ENCODE measurements at regions not wholly inside any gene's neighbourhood (a gene's known extent, or its start where the extent isn't known, plus 50 kb on each side); places are given as distances from the start of the nearest gene placed in this dataset.

DNA sequence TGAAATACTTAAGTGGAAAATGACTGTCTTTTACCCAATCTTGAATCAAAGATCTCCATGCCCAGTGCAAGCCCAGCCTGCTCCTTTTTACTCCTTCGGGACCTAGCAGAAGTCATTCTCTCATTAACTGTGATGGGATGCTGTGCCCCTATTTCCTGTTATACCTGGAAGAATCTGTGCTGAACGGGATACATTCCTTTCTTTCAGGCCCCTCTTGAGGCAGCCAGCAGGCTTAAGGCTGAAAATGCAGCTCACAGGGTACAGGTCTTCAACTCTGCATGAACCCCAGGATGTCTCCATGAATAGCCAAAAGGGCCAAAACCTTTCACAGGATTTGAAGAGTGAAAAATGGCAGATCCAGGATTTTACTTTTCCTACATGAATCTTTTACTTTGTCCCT, 784.8 kb upstream of the KLHL29 start:
- H3K9me3 ChIP-seq (ENCODE audit: control insufficient read depth, insufficient read depth, low read length) = no peaks in the 10 kb centered on the region
- H3K4me3 ChIP-seq (ENCODE audit: low read length) = no peak overlapping the region
- no peaks in the 10 kb centered on the region for H3K79me2 ChIP-seq (ENCODE audit: control insufficient read depth, low read length)
- no peaks in the 10 kb centered on the region for H3K27me3 ChIP-seq (ENCODE audit: control insufficient read depth, low read length)
- H3K36me3 ChIP-seq (ENCODE audit: control insufficient read depth, low read length) = no peaks in the 10 kb centered on the region
- H3K27ac ChIP-seq (ENCODE audit: low read depth, low read length) = no peak overlapping the region
- H3K9me2 ChIP-seq (replicated peaks; ENCODE audit: control insufficient read depth, low read length) = no peaks in the 10 kb centered on the region
- H3F3A ChIP-seq (ENCODE audit: control insufficient read depth, insufficient read depth) = no peaks in the 10 kb centered on the region
- no peak overlapping the region for H3K4me2 ChIP-seq (ENCODE audit: low read length)
- no peaks in the 10 kb centered on the region for H4K20me1 ChIP-seq (ENCODE audit: control insufficient read depth, insufficient read depth, low read depth, low read length)
- no peak for TF ChIP-seq CTCF (IDR thresholded peaks at IDR 0.05; ENCODE audit: low read depth, low read length, poor library complexity, severe bottlenecking)
- TF ChIP-seq EZH2phosphoT487 (IDR thresholded peaks at IDR 0.05; ENCODE audit: borderline replicate concordance, low read length) = no peak
- H3K4me1 ChIP-seq (ENCODE audit: control insufficient read depth, low read length) = no peaks in the 10 kb centered on the region

DNA sequence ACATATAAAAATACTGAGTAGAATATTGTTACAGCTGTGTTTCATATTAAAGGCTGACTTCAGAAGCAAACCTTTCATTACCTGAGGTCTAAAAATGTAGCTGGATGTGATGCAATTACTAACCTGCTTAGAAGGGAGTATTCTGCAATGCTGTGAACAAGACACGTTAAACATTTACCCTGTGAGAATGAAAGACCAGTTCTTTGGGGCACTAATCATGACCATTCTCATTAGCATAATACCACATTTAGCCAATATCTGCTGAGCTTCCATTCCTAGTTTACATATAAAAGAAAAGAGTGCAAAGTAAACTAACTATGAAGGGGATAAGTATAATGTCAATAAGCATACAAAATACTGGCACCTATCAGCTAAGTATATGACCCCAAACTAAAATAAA, 784.0 kb upstream of the KLHL29 start:
- TF ChIP-seq EZH2phosphoT487 (IDR thresholded peaks at IDR 0.05; ENCODE audit: borderline replicate concordance, low read length) (no peak), CTCF (IDR thresholded peaks at IDR 0.05; ENCODE audit: low read depth, low read length, poor library complexity, severe bottlenecking) (no peak)
- Histone ChIP-seq H3K9me2 (replicated peaks; ENCODE audit: control insufficient read depth, low read length) (no peaks in the 10 kb centered on the region), H3K27ac (ENCODE audit: low read depth, low read length) (no peak overlapping the region), H3K4me1 (ENCODE audit: control insufficient read depth, low read length) (no peaks in the 10 kb centered on the region), H3F3A (ENCODE audit: control insufficient read depth, insufficient read depth) (no peaks in the 10 kb centered on the region), H3K36me3 (ENCODE audit: control insufficient read depth, low read length) (no peaks in the 10 kb centered on the region), H3K4me2 (ENCODE audit: low read length) (no peak overlapping the region), H3K79me2 (ENCODE audit: control insufficient read depth, low read length) (no peaks in the 10 kb centered on the region), H3K9me3 (ENCODE audit: control insufficient read depth, insufficient read depth, low read length) (no peaks in the 10 kb centered on the region), H3K4me3 (ENCODE audit: low read length) (no peak overlapping the region), H3K27me3 (ENCODE audit: control insufficient read depth, low read length) (no peaks in the 10 kb centered on the region), H4K20me1 (ENCODE audit: control insufficient read depth, insufficient read depth, low read depth, low read length) (no peaks in the 10 kb centered on the region)

DNA sequence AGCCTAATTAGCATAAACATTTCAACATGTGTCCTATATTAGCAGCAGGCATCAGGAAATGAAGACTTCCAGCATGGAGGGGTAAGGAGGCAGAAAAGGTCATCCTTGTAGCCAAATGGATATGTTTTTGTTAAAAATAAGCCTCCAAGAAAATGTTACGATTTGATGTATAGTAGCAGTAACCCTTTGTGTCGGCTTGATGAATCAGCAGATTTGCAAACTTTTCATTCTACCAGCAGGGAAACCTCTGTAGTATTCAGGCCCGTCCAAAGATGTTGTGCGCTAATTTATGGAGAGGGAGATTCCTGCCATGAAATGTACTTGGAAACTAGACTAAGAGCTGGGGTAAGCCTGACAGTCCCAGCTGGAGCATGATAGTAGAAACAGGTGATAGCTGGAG, 780.8 kb upstream of the KLHL29 start:
- Histone ChIP-seq H3K4me2 (ENCODE audit: low read length) (no peak overlapping the region), H3K27ac (ENCODE audit: low read depth, low read length) (no peak overlapping the region), H3K9me3 (ENCODE audit: control insufficient read depth, insufficient read depth, low read length) (no peaks in the 10 kb centered on the region), H3K4me3 (ENCODE audit: low read length) (no peak overlapping the region), H4K20me1 (ENCODE audit: control insufficient read depth, insufficient read depth, low read depth, low read length) (no peaks in the 10 kb centered on the region), H3F3A (ENCODE audit: control insufficient read depth, insufficient read depth) (no peaks in the 10 kb centered on the region), H3K4me1 (ENCODE audit: control insufficient read depth, low read length) (no peaks in the 10 kb centered on the region), H3K36me3 (ENCODE audit: control insufficient read depth, low read length) (no peaks in the 10 kb centered on the region), H3K27me3 (ENCODE audit: control insufficient read depth, low read length) (no peaks in the 10 kb centered on the region), H3K79me2 (ENCODE audit: control insufficient read depth, low read length) (no peaks in the 10 kb centered on the region), H3K9me2 (replicated peaks; ENCODE audit: control insufficient read depth, low read length) (no peaks in the 10 kb centered on the region)
- TF ChIP-seq CTCF (IDR thresholded peaks at IDR 0.05; ENCODE audit: low read depth, low read length, poor library complexity, severe bottlenecking) (no peak), EZH2phosphoT487 (IDR thresholded peaks at IDR 0.05; ENCODE audit: borderline replicate concordance, low read length) (no peak)

DNA sequence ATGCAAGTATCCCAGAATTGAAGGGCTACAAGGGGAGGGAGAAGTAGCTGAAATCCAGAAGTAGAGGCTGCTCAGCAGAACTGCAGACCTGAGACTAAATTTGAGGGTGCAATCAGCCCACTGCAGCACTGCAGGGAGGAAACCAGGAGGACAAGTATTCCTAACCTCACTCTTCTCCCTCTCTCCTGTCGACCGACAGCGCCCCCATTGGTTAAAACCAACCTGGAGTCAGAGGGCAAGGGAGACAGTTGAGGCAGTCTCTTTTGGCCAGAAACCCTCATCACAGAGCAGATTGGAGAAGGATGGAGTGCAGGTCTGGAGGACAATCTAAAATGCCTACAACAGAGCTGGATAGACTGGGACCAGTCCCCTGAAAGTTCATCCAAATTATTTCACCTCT, 768.9 kb upstream of the KLHL29 start:
- TF ChIP-seq CTCF (IDR thresholded peaks at IDR 0.05; ENCODE audit: low read depth, low read length, poor library complexity, severe bottlenecking) (no peak), EZH2phosphoT487 (IDR thresholded peaks at IDR 0.05; ENCODE audit: borderline replicate concordance, low read length) (no peak)
- H4K20me1 ChIP-seq (ENCODE audit: control insufficient read depth, insufficient read depth, low read depth, low read length) = no peaks in the 10 kb centered on the region
- no peak overlapping the region for H3K27ac ChIP-seq (ENCODE audit: low read depth, low read length)
- H3K27me3 ChIP-seq (ENCODE audit: control insufficient read depth, low read length) = no peaks in the 10 kb centered on the region
- no peaks in the 10 kb centered on the region for H3K9me2 ChIP-seq (replicated peaks; ENCODE audit: control insufficient read depth, low read length)
- H3F3A ChIP-seq (ENCODE audit: control insufficient read depth, insufficient read depth) = no peaks in the 10 kb centered on the region
- H3K9me3 ChIP-seq (ENCODE audit: control insufficient read depth, insufficient read depth, low read length) = no peaks in the 10 kb centered on the region
- no peak overlapping the region for H3K4me3 ChIP-seq (ENCODE audit: low read length)
- no peaks in the 10 kb centered on the region for H3K79me2 ChIP-seq (ENCODE audit: control insufficient read depth, low read length)
- H3K4me1 ChIP-seq (ENCODE audit: control insufficient read depth, low read length) = no peaks in the 10 kb centered on the region
- no peak overlapping the region for H3K4me2 ChIP-seq (ENCODE audit: low read length)
- no peaks in the 10 kb centered on the region for H3K36me3 ChIP-seq (ENCODE audit: control insufficient read depth, low read length)
